Lower leg skin (tissue), 3 donors: ENCODE measurements at regions not wholly inside any gene's neighbourhood (a gene's known extent, or its start where the extent isn't known, plus 50 kb on each side); places are given as distances from the start of the nearest gene placed in this dataset.

Experiments
- POLR2A ChIP-seq, 2 donors: fragments of 450-650 bp; IDR thresholded peaks; one replicate each; pipeline ENCODE4 v1.6.1; 2016 to 2017; ENCODE audit warnings: antibody characterized with exemption in 2 of 2, mild to moderate bottlenecking in 1 of 2, moderate library complexity in 1 of 2
- TF ChIP-seq, protein P1 (sequence below), 3 donors: fragments of 450-650 bp; IDR thresholded peaks; one replicate each; pipeline ENCODE4 v1.5.1; 2016; ENCODE audit warnings: antibody characterized with exemption in 3 of 3, mild to moderate bottlenecking in 3 of 3, moderate library complexity in 2 of 3

DNA sequence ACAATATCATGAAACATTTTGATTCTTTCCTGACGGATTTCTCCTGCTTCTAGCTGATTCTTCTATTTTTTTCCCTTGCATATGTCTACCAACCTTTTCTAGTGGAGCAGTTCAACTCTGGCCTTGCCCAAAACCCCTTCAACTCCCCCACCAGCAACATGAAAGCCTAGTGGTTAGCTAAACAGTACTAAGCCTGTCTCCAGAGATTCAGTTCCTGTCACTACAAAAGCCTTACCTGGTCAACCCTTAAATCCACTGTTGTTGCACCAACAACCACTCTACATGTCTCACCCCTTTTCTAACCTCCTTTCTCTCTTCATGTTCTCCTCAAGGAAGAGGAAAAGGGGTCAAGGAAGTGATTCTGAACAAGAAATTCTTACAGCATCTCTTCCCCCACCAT lies 74.8 kb upstream of the PIK3R1 start:
- TF ChIP-seq, protein P1, sequence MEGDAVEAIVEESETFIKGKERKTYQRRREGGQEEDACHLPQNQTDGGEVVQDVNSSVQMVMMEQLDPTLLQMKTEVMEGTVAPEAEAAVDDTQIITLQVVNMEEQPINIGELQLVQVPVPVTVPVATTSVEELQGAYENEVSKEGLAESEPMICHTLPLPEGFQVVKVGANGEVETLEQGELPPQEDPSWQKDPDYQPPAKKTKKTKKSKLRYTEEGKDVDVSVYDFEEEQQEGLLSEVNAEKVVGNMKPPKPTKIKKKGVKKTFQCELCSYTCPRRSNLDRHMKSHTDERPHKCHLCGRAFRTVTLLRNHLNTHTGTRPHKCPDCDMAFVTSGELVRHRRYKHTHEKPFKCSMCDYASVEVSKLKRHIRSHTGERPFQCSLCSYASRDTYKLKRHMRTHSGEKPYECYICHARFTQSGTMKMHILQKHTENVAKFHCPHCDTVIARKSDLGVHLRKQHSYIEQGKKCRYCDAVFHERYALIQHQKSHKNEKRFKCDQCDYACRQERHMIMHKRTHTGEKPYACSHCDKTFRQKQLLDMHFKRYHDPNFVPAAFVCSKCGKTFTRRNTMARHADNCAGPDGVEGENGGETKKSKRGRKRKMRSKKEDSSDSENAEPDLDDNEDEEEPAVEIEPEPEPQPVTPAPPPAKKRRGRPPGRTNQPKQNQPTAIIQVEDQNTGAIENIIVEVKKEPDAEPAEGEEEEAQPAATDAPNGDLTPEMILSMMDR (IDR thresholded peaks at IDR 0.05), result no peak
- no peak for TF ChIP-seq POLR2A (IDR thresholded peaks at IDR 0.05)
